CD1c-positive myeloid dendritic cell (primary cell): ENCODE measurements at regions not wholly inside any gene's neighbourhood (a gene's known extent, or its start where the extent isn't known, plus 50 kb on each side); places are given as distances from the start of the nearest gene placed in this dataset.
A peak's percentile ranks its signal among the peaks of the same experiment; 100 is the strongest.

Experiments used
- DNase-seq: peaks from one replicate; pipeline ENCODE4 v3.0.0-alpha.2; 2016; ENCODE audit errors: extremely low spot score

GRCh38 chr12:25755136-25755970, 202.3 kb upstream of the LMNTD1 start:
- DNase-seq = no peak

- no peak for DNase-seq
Measured at GRCh38 chr12:25755971-25756260, 202.6 kb upstream of the RASSF8 start.

GRCh38 chr12:25757037-25757665, 201.3 kb upstream of the RASSF8 start:
- DNase-seq = no peak

GRCh38 chr12:25759752-25760151, 198.7 kb upstream of the RASSF8 start:
- DNase-seq = no peak

- DNase-seq = no peak
Measured at GRCh38 chr12:25761356-25761755, 197.1 kb upstream of the RASSF8 start.

- no peak for DNase-seq
Measured at GRCh38 chr12:25764409-25764808, 194.1 kb upstream of the RASSF8 start.

GRCh38 chr12:25764892-25765291, 193.6 kb upstream of the RASSF8 start:
- no peak for DNase-seq

GRCh38 chr12:25767606-25768005, 190.9 kb upstream of the RASSF8 start:
- DNase-seq = no peak

GRCh38 chr12:25768151-25768550, 190.3 kb upstream of the RASSF8 start:
- no peak for DNase-seq

GRCh38 chr12:25769082-25769945, 189.2 kb upstream of the RASSF8 start:
- DNase-seq = no peak

- peak; percentile 35 for DNase-seq
Measured at GRCh38 chr12:25771041-25771440, 187.4 kb upstream of the RASSF8 start.

- no peak for DNase-seq
Measured at GRCh38 chr12:25771476-25771875, 187.0 kb upstream of the RASSF8 start.

GRCh38 chr12:25775968-25776367, 182.5 kb upstream of the RASSF8 start:
- DNase-seq = no peak

GRCh38 chr12:25780771-25781170, 177.7 kb upstream of the RASSF8 start:
- no peak for DNase-seq

GRCh38 chr12:25781232-25781631, 177.2 kb upstream of the RASSF8 start:
- no peak for DNase-seq

GRCh38 chr12:25783566-25783965, 174.9 kb upstream of the RASSF8 start:
- no peak for DNase-seq

GRCh38 chr12:25784669-25785068, 173.8 kb upstream of the RASSF8 start:
- DNase-seq = no peak

- DNase-seq = no peak
Measured at GRCh38 chr12:25785134-25785533, 173.3 kb upstream of the RASSF8 start.

- no peak for DNase-seq
Measured at GRCh38 chr12:25787701-25788100, 170.8 kb upstream of the RASSF8 start.

GRCh38 chr12:25788707-25789442, 169.6 kb upstream of the RASSF8 start:
- DNase-seq = no peak

- no peak for DNase-seq
Measured at GRCh38 chr12:25789541-25789944, 168.9 kb upstream of the RASSF8 start.

- DNase-seq = no peak
Measured at GRCh38 chr12:25792031-25792430, 166.5 kb upstream of the RASSF8 start.
